Myocyte (in vitro differentiated cells): ENCODE measurements at regions not wholly inside any gene's neighbourhood (a gene's known extent, or its start where the extent isn't known, plus 50 kb on each side); places are given as distances from the start of the nearest gene placed in this dataset.
"Not testable (repeated sequence)": the region's sequence is repeated elsewhere in the genome, so short reads cannot be mapped to it uniquely, and the experiment has no call there.

Source experiments
- DNase-seq: peaks from one replicate; pipeline ENCODE4 v3.0.0-alpha.2; 2012; ENCODE audit warnings: low read depth

- not testable (repeated sequence) for DNase-seq
Observed at GRCh38 chrY:7320171-7320570, 408.6 kb upstream of the AMELY start.

- DNase-seq: no peak
Observed at GRCh38 chrY:7318122-7318521, 406.6 kb upstream of the AMELY start.

- DNase-seq: no peak
Observed at GRCh38 chrY:7317571-7317970, 406.0 kb upstream of the AMELY start.

- DNase-seq: no peak
Observed at GRCh38 chrY:7310482-7311269, 399.1 kb upstream of the AMELY start.

- DNase-seq: no peak
Observed at GRCh38 chrY:7308816-7309215, 397.3 kb upstream of the AMELY start.

GRCh38 chrY:7302306-7302705, 390.8 kb upstream of the AMELY start:
- no peak for DNase-seq

GRCh38 chrY:7299960-7300359, 388.4 kb upstream of the AMELY start:
- DNase-seq: no peak

- no peak for DNase-seq
Observed at GRCh38 chrY:7292113-7292512, 380.6 kb upstream of the AMELY start.

GRCh38 chrY:7289889-7290833, 378.6 kb upstream of the AMELY start:
- no peak for DNase-seq

- DNase-seq: no peak
Observed at GRCh38 chrY:7288611-7289010, 377.1 kb upstream of the AMELY start.

GRCh38 chrY:7287963-7288362, 376.4 kb upstream of the AMELY start:
- DNase-seq: not testable (repeated sequence)

- DNase-seq: no peak
Observed at GRCh38 chrY:7285388-7285787, 373.8 kb upstream of the AMELY start.

GRCh38 chrY:7283001-7283400, 371.4 kb upstream of the AMELY start:
- DNase-seq: no peak

- DNase-seq: not testable (repeated sequence)
Observed at GRCh38 chrY:7280151-7280740, 368.7 kb upstream of the AMELY start.

GRCh38 chrY:7275751-7276150, 364.2 kb upstream of the AMELY start:
- peak; percentile 66 for DNase-seq

- peak; percentile 48 for DNase-seq
Observed at GRCh38 chrY:7275014-7275413, 363.5 kb upstream of the AMELY start.

GRCh38 chrY:7274369-7274913, 362.9 kb upstream of the AMELY start:
- peak; percentile 26 for DNase-seq

GRCh38 chrY:7273587-7274203, 362.1 kb upstream of the AMELY start:
- peak; percentile 81 for DNase-seq

- peak; percentile 53 for DNase-seq
Observed at GRCh38 chrY:7272556-7273195, 361.1 kb upstream of the AMELY start.

- no peak for DNase-seq
Observed at GRCh38 chrY:7263773-7264172, 352.2 kb upstream of the AMELY start.

GRCh38 chrY:7262531-7262930, 351.0 kb upstream of the AMELY start:
- DNase-seq: no peak
